Keratinocyte (primary cell): ENCODE measurements at regions not wholly inside any gene's neighbourhood (a gene's known extent, or its start where the extent isn't known, plus 50 kb on each side); places are given as distances from the start of the nearest gene placed in this dataset.

Source experiments
- DNase-seq: peaks from one replicate; pipeline ENCODE4 v3.0.0-alpha.2; 2011; ENCODE audit warnings: low read depth, missing footprints, low spot score
- FAIRE-seq: peaks from 2 replicates; lab custom pipeline; 2011; peaks lifted over from hg19 to GRCh38; lab: Jason Lieb, UNC
- H2AFZ ChIP-seq: 2 replicates; pipeline ENCODE4 v1.6.0; 2012; ENCODE audit warnings: low read length, control low read depth, inconsistent platforms; ENCODE audit not compliant: control insufficient read depth
- H3K27ac ChIP-seq: 2 replicates; pipeline ENCODE4 v1.5.1; 2011; ENCODE audit warnings: low read length; ENCODE audit not compliant: control insufficient read depth, insufficient read depth
- H3K27me3 ChIP-seq: 3 replicates; pipeline ENCODE4 v1.6.0; 2011; ENCODE audit warnings: low read length; ENCODE audit not compliant: control insufficient read depth, insufficient read depth; ENCODE audit errors: extremely low read depth
- H3K36me3 ChIP-seq, 2 experiments: 2 replicates in 1 of 2; 3 replicates in 1 of 2; pipeline ENCODE4 v1.5.1; 2011; ENCODE audit warnings: low read length in 2 of 2, mild to moderate bottlenecking in 1 of 2; ENCODE audit not compliant: control insufficient read depth in 2 of 2, insufficient read depth in 2 of 2; ENCODE audit errors: extremely low read depth in 1 of 2
- H3K4me1 ChIP-seq: 3 replicates; pipeline ENCODE4 v1.5.1; 2011; ENCODE audit warnings: low read length; ENCODE audit not compliant: control insufficient read depth, insufficient read depth; ENCODE audit errors: extremely low read depth
- H3K4me2 ChIP-seq: 3 replicates; pipeline ENCODE4 v1.6.0; 2011; ENCODE audit warnings: low read depth, low read length; ENCODE audit not compliant: control insufficient read depth, insufficient read depth; ENCODE audit errors: extremely low read depth
- H3K4me3 ChIP-seq, 3 experiments: fragments of 200-600 bp in 1 of 3; sonication (generic) in 1 of 3; 2 replicates in 2 of 3; 3 replicates in 1 of 3; pipeline ENCODE4 v1.5.1; 2011 to 2016; ENCODE audit warnings: low read length in 3 of 3, mild to moderate bottlenecking in 3 of 3, control low read depth in 2 of 3, inconsistent platforms in 1 of 3, low read depth in 1 of 3, mixed read lengths in 1 of 3, mixed run types in 1 of 3, moderate library complexity in 1 of 3; ENCODE audit not compliant: control insufficient read depth in 2 of 3, insufficient read depth in 2 of 3; ENCODE audit errors: extremely low read depth in 1 of 3
- H3K79me2 ChIP-seq: 2 replicates; pipeline ENCODE4 v1.6.0; 2012; ENCODE audit warnings: low read length; ENCODE audit not compliant: control insufficient read depth, insufficient read depth
- H3K9ac ChIP-seq: 3 replicates; pipeline ENCODE4 v1.6.0; 2011; ENCODE audit warnings: low read length; ENCODE audit not compliant: control insufficient read depth, insufficient read depth; ENCODE audit errors: extremely low read depth
- H3K9me1 ChIP-seq: 3 replicates; pipeline ENCODE4 v1.6.0; 2011; ENCODE audit warnings: low read length; ENCODE audit not compliant: control insufficient read depth, insufficient read depth; ENCODE audit errors: extremely low read depth
- H3K9me3 ChIP-seq: 2 replicates; pipeline ENCODE4 v1.5.1; 2012; ENCODE audit warnings: low read depth, low read length; ENCODE audit not compliant: control insufficient read depth
- H4K20me1 ChIP-seq: 3 replicates; pipeline ENCODE4 v1.6.0; 2011; ENCODE audit warnings: low read length; ENCODE audit not compliant: control insufficient read depth, insufficient read depth; ENCODE audit errors: extremely low read depth
- EZH2 ChIP-seq: IDR thresholded peaks from one replicate; pipeline ENCODE4 v1.6.1; 2012; ENCODE audit warnings: inconsistent platforms, mild to moderate bottlenecking, low read length, moderate library complexity
- dilution Hi-C: fragments of 300-500 bp; cut with MboI; formaldehyde crosslinking; loops from one replicate; pipeline ENCODE4 v1.7.0; 2020; ENCODE audit warnings: low sequenced_read_pairs; ENCODE audit not compliant: extremely low pct_ligation_motif_present
- TF ChIP-seq, protein P1 (sequence below), 3 experiments: IDR thresholded peaks in 1 of 3; conservative IDR thresholded peaks in 1 of 3; optimal IDR thresholded peaks in 1 of 3; 2 replicates in 2 of 3; 3 replicates in 1 of 3; pipeline versions ENCODE3 to v1.5.1; 2011; ENCODE audit warnings: low read length in 3 of 3, mild to moderate bottlenecking in 3 of 3, moderate library complexity in 2 of 3, control low read depth in 1 of 3, inconsistent platforms in 1 of 3; ENCODE audit not compliant: insufficient read depth in 2 of 3; ENCODE audit errors: extremely low read depth in 1 of 3

DNA sequence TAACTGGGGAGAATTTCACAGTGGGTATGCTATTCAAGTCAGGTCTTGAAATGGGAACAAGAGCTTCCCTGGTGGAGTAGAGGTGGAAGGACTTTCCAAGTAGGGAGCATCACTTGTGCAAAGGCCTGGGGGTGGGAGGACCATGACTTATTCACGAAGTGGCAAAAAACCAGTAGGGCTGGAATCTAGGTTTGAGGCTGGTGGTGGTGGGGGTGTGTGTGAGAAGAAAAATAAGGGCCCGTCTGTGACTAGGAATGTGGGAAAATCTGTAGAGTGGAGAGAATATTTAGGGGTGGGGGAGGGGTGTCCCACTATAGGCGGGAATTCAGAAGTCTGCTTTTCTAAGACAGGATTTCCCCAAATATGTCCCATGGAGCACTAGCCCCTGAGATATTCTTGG lies 271.9 kb upstream of the TBL1XR1 start:
- no peak overlapping the region for H3K4me2 ChIP-seq
- H3K27me3 ChIP-seq, result no peaks in the 10 kb centered on the region
- H3K4me3 ChIP-seq, result no peak overlapping the region
- DNase-seq (no peak), FAIRE-seq (no peak)
- H3K27ac ChIP-seq, result no peak overlapping the region
- no peaks in the 10 kb centered on the region for H3K36me3 ChIP-seq
- no peaks in the 10 kb centered on the region for H3K9me1 ChIP-seq
- no peaks in the 10 kb centered on the region for H3K9me3 ChIP-seq
- H4K20me1 ChIP-seq, result no peaks in the 10 kb centered on the region
- dilution Hi-C loops, result no loop called here
- no peak overlapping the region for H2AFZ ChIP-seq
- peaks cover 7% of the 10 kb centered on the region for H3K4me1 ChIP-seq
- TF ChIP-seq EZH2, result no peak
- TF ChIP-seq, protein P1, sequence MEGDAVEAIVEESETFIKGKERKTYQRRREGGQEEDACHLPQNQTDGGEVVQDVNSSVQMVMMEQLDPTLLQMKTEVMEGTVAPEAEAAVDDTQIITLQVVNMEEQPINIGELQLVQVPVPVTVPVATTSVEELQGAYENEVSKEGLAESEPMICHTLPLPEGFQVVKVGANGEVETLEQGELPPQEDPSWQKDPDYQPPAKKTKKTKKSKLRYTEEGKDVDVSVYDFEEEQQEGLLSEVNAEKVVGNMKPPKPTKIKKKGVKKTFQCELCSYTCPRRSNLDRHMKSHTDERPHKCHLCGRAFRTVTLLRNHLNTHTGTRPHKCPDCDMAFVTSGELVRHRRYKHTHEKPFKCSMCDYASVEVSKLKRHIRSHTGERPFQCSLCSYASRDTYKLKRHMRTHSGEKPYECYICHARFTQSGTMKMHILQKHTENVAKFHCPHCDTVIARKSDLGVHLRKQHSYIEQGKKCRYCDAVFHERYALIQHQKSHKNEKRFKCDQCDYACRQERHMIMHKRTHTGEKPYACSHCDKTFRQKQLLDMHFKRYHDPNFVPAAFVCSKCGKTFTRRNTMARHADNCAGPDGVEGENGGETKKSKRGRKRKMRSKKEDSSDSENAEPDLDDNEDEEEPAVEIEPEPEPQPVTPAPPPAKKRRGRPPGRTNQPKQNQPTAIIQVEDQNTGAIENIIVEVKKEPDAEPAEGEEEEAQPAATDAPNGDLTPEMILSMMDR (optimal IDR thresholded peaks at IDR 0.05 in 1 of 3, IDR thresholded peaks at IDR 0.05 in 1 of 3, conservative IDR thresholded peaks at IDR 0.05 in 1 of 3; ENCODE audit: extremely low read depth in 1 of 3, insufficient read depth in 2 of 3, low read length in 3 of 3), result no peak
- no peaks in the 10 kb centered on the region for H3K79me2 ChIP-seq
- no peak overlapping the region for H3K9ac ChIP-seq

DNA sequence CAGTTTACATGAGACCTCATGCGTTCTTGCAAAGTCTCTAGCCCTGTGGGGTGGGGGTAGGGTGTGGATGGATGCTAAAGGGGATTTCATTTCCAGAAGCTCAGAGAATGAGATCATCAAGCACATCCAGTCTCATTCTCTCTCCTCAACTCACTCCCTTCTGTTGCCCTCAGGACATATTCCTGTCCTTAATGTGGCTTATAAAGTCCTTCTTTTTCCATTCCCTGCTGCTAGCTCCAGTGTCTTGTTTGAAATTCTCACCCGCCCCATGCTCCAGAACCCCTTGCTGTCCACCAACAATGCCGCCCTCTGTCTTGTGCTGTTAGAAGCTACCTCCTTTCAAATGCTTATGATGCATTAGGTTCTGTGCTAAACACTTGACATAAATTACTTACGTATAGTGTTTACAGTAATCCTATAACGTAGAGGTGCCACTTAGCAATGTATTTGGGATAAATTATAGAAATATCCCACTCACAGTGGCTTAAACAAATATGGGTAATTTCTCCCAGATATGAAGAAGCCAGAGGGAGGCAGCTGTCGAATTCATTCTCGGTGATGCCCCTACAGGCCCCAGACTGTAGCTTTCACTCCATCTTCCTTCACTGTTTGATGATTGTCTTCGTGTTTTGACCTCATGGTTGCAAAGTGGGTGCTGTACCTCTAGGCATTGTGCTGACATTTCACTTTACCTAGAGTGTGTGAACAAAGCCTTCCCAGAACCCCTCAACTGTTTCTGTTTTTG lies 273.1 kb upstream of the TBL1XR1 start:
- Histone ChIP-seq H3K27ac (no peak overlapping the region), H3K4me2 (no peak overlapping the region), H3K4me3 (no peak overlapping the region), H3K9ac (no peak overlapping the region), H3K27me3 (no peaks in the 10 kb centered on the region), H4K20me1 (no peaks in the 10 kb centered on the region), H3K4me1 (peaks cover 7% of the 10 kb centered on the region), H3K79me2 (no peaks in the 10 kb centered on the region), H3K36me3 (no peaks in the 10 kb centered on the region), H3K9me3 (no peaks in the 10 kb centered on the region), H2AFZ (no peak overlapping the region), H3K9me1 (no peaks in the 10 kb centered on the region)
- FAIRE-seq, result no peak
- TF ChIP-seq, protein P1 (optimal IDR thresholded peaks at IDR 0.05 in 1 of 3, IDR thresholded peaks at IDR 0.05 in 1 of 3, conservative IDR thresholded peaks at IDR 0.05 in 1 of 3; ENCODE audit: extremely low read depth in 1 of 3, insufficient read depth in 2 of 3, low read length in 3 of 3), result no peak
- TF ChIP-seq EZH2, result no peak
- DNase-seq, result no peak
- dilution Hi-C loops, result no loop called here
